LNCaP clone FGC (cell line): ENCODE measurements at regions not wholly inside any gene's neighbourhood (a gene's known extent, or its start where the extent isn't known, plus 50 kb on each side); places are given as distances from the start of the nearest gene placed in this dataset.
"Not testable (repeated sequence)": the region's sequence is repeated elsewhere in the genome, so short reads cannot be mapped to it uniquely, and the experiment has no call there.

ENCODE experiments used
- DNase-seq: peaks from one replicate; pipeline ENCODE4 v3.0.0-alpha.2; 2011; ENCODE audit warnings: low read depth
- H3K4me3 ChIP-seq: 2 replicates; pipeline ENCODE4 v1.5.1; 2011; ENCODE audit warnings: mild to moderate bottlenecking, low read depth, low read length, control low read depth
- TF ChIP-seq, protein P1 (sequence below): IDR thresholded peaks from 2 replicates; pipeline ENCODE4 v1.5.1; 2012; ENCODE audit warnings: mild to moderate bottlenecking; ENCODE audit not compliant: control insufficient read depth, insufficient read depth; ENCODE audit errors: extremely low read depth

DNA sequence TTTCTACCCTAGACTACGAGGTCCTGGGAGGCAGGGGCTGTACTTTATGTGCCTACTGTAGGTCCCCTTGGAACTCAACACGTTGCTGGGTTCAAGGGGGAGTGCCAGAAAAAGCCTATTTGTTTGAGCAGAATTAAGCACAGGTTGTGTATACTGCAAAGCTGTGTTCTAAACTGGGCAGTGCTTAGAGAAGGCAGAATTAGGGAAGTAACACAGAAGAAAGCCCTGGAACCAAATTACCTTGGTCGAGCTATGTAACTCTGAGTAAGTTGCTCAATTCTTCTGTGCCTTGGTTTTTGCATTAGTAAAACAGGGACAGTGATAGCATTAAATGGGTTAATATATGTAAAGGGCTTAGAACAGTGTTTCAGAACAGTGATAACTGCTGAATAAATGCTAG, 245.0 kb upstream of the SFRP2 start:
- DNase-seq = no peak
- no peak overlapping the region for H3K4me3 ChIP-seq
- TF ChIP-seq, protein P1, sequence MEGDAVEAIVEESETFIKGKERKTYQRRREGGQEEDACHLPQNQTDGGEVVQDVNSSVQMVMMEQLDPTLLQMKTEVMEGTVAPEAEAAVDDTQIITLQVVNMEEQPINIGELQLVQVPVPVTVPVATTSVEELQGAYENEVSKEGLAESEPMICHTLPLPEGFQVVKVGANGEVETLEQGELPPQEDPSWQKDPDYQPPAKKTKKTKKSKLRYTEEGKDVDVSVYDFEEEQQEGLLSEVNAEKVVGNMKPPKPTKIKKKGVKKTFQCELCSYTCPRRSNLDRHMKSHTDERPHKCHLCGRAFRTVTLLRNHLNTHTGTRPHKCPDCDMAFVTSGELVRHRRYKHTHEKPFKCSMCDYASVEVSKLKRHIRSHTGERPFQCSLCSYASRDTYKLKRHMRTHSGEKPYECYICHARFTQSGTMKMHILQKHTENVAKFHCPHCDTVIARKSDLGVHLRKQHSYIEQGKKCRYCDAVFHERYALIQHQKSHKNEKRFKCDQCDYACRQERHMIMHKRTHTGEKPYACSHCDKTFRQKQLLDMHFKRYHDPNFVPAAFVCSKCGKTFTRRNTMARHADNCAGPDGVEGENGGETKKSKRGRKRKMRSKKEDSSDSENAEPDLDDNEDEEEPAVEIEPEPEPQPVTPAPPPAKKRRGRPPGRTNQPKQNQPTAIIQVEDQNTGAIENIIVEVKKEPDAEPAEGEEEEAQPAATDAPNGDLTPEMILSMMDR = no peak

DNA sequence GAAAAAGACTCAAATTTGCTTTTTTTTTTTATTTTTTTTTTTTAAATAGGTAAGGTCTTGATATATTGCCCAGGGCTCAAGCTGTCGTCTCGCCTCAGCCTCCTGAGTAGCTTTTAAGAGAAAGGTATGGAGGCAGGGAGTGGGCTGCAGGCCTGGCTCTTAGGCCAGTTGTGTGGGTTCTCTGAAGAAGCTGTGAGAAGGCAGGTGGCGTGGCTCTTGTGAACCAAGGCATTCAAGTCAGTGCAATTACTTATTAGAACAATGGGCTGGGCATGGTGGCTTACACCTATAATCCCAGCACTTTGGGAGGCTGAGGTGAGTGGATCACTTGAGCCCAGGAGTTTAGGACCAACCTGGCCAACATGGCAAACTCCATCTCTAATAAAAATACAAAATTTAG, 244.0 kb upstream of the SFRP2 start:
- H3K4me3 ChIP-seq = no peak overlapping the region
- TF ChIP-seq, protein P1 = no peak
- DNase-seq = no peak

DNA sequence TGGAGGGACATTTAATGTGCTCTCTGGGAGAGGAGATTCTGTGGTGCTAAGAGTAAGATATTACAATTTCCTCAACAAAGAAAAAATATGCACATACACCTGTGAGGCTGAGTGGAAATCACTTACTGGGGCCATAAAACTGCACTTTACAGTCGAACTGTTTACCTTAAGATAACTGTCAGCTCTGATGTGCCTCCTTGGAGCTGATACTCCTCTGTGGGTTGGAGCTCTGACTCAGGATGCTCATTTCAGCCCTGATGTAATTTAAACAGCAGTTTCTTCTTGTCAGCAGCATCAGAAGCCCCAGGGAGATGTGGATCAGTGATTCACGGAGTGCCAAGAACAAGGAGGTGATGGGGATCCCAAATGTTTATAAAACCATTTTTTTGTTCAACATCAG, 241.9 kb upstream of the SFRP2 start:
- TF ChIP-seq, protein P1 = no peak
- DNase-seq = no peak
- H3K4me3 ChIP-seq = no peak overlapping the region

DNA sequence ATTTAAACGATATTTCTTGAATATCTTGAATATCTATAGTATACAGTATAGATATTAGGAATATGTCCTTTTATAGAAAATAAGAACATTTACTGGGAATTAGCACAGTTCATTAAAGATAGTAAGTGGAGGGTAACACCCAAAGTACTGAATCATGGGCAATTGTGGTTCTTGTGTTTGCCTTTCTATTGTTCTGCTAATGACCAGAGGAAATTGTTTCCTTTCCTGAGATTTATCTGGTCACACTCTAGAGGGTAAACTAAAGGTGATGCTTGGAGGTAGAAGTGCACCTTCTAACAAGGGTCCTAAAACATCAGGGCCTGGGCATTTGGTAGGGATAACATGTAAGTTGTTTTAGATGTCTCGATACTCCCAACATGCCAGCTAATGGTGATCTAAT, 241.3 kb upstream of the SFRP2 start:
- DNase-seq = no peak
- H3K4me3 ChIP-seq = no peak overlapping the region
- TF ChIP-seq, protein P1 = no peak

DNA sequence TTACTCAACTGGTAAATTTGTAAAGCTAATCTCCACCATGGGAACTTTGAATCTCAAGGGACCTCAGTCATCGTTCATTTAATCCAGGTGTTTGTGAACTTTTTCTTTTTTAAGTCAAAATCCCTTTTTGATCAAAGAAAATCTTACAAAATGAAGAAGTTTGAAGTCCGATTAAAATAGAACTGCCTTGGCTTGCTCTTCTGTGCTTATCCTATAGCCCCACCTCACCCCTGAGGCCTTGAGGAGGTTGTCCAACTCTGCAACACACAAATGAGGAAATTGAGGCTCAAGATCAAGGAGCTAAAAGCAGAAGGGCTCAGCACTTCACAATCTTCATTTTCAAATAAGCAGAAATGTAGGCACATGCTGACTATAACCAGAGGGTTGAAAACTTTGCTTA, 240.3 kb upstream of the SFRP2 start:
- no peak overlapping the region for H3K4me3 ChIP-seq
- DNase-seq = no peak
- TF ChIP-seq, protein P1 = no peak

DNA sequence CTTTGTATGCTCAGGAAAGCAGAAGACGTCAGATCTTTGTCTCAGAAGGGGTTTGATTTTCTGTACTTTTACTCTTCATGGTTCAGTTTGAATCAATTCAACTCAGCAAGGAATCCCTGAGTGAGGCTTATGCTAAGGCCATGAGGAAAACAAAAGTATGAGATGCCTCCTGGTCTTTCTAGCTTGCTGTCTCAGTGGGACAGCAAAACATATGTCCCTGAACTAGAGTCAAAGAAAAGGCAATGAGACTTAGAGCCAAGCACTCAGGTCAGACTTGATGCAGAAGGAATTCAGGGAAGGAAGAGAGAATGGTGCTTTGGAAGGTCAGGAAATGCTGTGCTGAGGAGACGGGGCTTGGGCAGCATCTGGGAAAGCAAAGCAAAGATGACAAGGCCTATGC, 236.2 kb upstream of the SFRP2 start:
- DNase-seq = no peak
- TF ChIP-seq, protein P1 = no peak
- no peak overlapping the region for H3K4me3 ChIP-seq

DNA sequence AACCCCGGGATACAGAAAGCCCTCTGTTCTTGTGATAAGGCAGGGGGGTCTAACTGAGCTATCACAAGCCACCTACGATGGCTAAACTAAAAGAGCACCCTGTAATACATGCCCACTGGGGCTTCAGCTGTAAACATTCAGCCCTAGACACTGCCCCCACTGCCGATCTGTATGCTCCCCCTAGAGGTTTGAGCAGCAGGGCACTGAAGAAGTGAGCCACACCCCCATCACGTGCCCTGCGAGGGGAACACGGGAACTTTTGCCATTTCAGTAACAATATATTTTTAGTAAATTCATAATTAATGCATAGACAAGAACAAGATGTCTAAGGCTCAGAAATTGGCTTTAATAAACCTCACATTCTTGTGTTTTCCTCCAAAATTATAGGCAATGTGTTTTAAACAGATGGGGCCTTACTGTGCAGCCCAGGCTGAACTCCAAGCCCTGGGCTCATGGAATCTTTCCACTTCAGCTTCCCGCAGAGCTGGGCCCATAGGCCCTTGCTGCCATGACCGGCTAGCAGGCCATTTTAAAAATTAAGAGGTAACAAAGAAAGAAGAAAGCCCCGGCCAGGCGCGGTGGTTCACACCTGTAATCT, 235.3 kb upstream of the SFRP2 start:
- TF ChIP-seq, protein P1 = peak; percentile 23; the same call in 1 of the 2 replicates
- no peak for DNase-seq
- H3K4me3 ChIP-seq = no peak overlapping the region

DNA sequence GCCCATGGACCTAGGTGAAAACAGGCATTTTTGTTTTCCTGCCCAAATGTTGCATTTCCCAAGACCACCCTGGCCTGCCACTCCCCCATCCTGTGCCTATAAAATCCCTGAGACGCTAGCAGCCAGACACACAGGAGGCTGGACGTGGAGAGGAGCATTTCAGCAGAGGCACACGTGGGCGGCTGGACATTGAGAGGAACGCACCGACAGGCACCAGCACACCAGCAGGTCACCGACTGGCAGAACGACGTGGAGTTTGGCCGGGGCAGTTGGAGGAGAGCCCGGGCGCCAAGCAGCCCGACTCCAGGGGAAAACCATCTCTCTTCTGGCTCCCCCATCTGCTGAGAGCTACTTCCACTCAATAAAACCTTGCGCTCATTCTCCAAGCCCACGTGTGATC, 234.8 kb upstream of the SFRP2 start:
- DNase-seq, H3K4me3 ChIP-seq: not testable (repeated sequence)
